ENCODE measurements at regions not wholly inside any gene's neighbourhood (a gene's known extent, or its start where the extent isn't known, plus 50 kb on each side); places are given as distances from the start of the nearest gene placed in this dataset.
"Not testable (repeated sequence)": the region's sequence is repeated elsewhere in the genome, so short reads cannot be mapped to it uniquely, and the experiment has no call there.

DNA sequence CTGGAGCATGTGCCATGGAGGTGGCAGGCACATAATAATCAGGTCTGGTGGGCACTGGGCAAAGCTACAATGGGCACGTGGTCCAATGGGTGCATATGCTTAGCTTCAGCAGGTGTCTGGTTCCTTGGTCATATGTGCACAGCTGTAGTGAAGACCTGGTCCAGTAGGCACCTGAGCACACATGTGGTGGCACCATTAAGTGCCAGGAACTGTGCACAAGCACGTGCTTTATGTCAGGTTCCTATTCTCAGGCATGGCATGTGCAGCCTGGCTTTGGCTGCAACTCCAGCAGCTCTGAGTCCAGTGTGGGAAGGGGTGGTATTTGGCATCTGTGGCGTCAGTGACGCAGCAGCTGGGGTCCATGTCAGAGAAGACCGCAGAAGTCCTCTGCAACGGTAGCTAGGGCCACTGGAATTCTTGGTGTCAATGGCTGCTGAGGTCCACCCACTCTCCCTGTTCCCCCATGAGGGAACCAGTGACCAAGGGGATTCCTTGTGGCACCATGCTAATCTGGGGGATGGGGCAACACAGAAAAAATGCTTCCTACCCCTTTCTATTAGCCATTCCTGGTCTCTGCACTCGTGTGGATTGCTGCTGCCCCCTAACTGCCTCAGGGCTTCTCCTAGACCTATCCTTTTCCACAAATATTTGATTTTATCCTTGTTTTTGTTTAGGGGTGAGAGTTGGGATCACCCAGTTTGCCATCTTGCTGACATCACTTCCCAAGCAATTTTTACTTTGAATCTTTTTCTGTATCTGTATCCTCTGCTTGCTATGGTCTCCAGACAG, 262.9 kb upstream of the MAP2 start:
- Histone ChIP-seq H3K4me1 (ENCODE audit: control insufficient read depth in 2 of 2, insufficient read depth in 2 of 2, low read length in 2 of 2) (no peaks in the 10 kb centered on the region), H3K27ac (ENCODE audit: low read depth in 2 of 2, low read length in 2 of 2) (no peak overlapping the region), H3K9ac (ENCODE audit: low read depth in 1 of 2, low read length in 2 of 2) (no peak overlapping the region), H3K9me3 (ENCODE audit: control insufficient read depth in 2 of 2, low read length in 2 of 2) (no peaks in the 10 kb centered on the region), H3K36me3 (ENCODE audit: control insufficient read depth in 2 of 2, insufficient read depth in 2 of 2, low read length in 2 of 2) (no peaks in the 10 kb centered on the region), H3K27me3 (ENCODE audit: control insufficient read depth in 2 of 2, insufficient read depth in 2 of 2, low read length in 2 of 2) (no peaks in the 10 kb centered on the region), H3K4me3 (ENCODE audit: low read length in 2 of 2) (no peak overlapping the region)

DNA sequence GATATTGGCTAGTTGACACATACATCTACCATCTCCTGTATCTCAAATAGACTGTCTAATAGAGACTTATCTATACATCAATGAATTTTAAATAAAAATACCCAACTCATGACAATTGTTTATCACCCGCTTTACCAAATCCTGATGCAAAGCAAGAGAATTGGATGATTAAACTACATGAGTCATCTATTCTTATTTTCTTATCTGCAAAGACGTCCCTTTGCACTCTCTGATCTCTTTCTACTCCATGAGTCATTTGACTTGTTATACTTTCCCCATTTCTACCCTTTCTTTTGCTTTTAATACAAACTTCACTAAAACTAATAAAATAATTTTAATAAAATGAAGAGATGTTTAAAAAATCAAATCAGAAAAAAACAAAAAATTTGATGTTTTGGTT, 261.7 kb upstream of the MAP2 start:
- Histone ChIP-seq H3K9ac (ENCODE audit: low read depth in 1 of 2, low read length in 2 of 2) (no peak overlapping the region), H3K9me3 (ENCODE audit: control insufficient read depth in 2 of 2, low read length in 2 of 2) (no peaks in the 10 kb centered on the region), H3K27ac (ENCODE audit: low read depth in 2 of 2, low read length in 2 of 2) (no peak overlapping the region), H3K27me3 (ENCODE audit: control insufficient read depth in 2 of 2, insufficient read depth in 2 of 2, low read length in 2 of 2) (no peaks in the 10 kb centered on the region), H3K36me3 (ENCODE audit: control insufficient read depth in 2 of 2, insufficient read depth in 2 of 2, low read length in 2 of 2) (no peaks in the 10 kb centered on the region), H3K4me1 (ENCODE audit: control insufficient read depth in 2 of 2, insufficient read depth in 2 of 2, low read length in 2 of 2) (no peaks in the 10 kb centered on the region), H3K4me3 (ENCODE audit: low read length in 2 of 2) (no peak overlapping the region)

DNA sequence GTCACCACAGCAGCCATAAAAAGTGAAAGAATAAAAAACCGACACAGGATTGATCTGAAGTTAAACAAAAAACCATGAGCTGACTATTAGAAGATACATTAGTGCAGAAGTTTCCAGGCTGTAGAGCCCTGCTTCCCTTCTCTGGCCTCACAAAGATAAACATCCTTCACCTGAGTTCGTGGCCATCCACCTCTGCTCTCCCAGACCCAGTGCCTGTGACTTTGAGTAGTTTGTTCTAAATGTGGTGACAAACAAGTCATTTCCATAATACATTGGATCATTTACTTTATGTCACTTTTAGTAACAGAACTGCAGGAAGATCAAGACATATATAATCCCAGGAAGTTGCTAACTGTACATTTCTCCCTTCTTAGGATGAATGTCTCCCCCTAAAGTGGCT, 241.9 kb upstream of the MAP2 start:
- Histone ChIP-seq H3K27ac (ENCODE audit: low read depth in 2 of 2, low read length in 2 of 2) (no peak overlapping the region), H3K27me3 (ENCODE audit: control insufficient read depth in 2 of 2, insufficient read depth in 2 of 2, low read length in 2 of 2) (no peaks in the 10 kb centered on the region), H3K9ac (ENCODE audit: low read depth in 1 of 2, low read length in 2 of 2) (no peak overlapping the region), H3K9me3 (ENCODE audit: control insufficient read depth in 2 of 2, low read length in 2 of 2) (no peaks in the 10 kb centered on the region), H3K36me3 (ENCODE audit: control insufficient read depth in 2 of 2, insufficient read depth in 2 of 2, low read length in 2 of 2) (no peaks in the 10 kb centered on the region), H3K4me1 (ENCODE audit: control insufficient read depth in 2 of 2, insufficient read depth in 2 of 2, low read length in 2 of 2) (no peaks in the 10 kb centered on the region), H3K4me3 (ENCODE audit: low read length in 2 of 2) (no peak overlapping the region)

DNA sequence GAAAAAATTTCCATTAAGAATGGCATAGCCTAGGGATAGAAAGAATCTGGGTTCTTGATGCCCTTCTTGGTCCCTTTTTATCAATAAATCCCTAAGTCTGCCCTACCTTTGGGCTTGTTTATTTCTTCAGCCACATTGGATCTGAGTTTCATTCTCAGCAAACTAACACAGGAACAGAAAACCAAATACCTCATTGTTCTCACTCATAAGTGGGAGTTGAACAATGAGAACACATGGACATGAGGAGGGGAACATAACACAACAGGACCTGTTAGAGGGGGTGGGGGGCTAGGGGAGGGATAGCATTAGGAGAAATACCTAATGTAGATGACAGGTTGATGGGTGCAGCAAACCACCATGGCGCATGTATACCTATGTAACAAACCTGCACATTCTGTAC, 237.0 kb upstream of the MAP2 start:
- H3K4me1 ChIP-seq (ENCODE audit: control insufficient read depth in 2 of 2, insufficient read depth in 2 of 2, low read length in 2 of 2); H3K36me3 ChIP-seq (ENCODE audit: control insufficient read depth in 2 of 2, insufficient read depth in 2 of 2, low read length in 2 of 2); H3K9me3 ChIP-seq (ENCODE audit: control insufficient read depth in 2 of 2, low read length in 2 of 2); H3K9ac ChIP-seq (ENCODE audit: low read depth in 1 of 2, low read length in 2 of 2); H3K27me3 ChIP-seq (ENCODE audit: control insufficient read depth in 2 of 2, insufficient read depth in 2 of 2, low read length in 2 of 2); H3K4me3 ChIP-seq (ENCODE audit: low read length in 2 of 2); H3K27ac ChIP-seq (ENCODE audit: low read depth in 2 of 2, low read length in 2 of 2): not testable (repeated sequence)

DNA sequence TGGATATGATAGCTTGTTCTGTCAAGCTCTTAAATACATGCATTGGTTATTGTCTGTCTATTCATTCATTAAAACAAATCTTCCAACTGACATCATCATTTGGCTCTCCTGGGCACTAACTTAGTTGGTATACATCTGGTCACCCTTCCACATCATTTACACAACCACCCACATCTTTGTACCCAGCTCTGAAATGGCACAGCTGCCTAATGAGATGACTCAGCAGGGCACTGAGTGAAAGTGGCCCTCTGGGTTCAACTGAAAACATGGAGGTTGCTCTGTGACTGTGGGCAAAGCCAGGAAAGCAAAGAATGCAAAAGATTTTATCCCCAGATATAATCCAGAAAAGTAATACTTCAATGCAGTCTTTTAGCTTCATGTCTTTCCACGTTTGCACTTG, 234.0 kb upstream of the MAP2 start:
- Histone ChIP-seq H3K4me1 (ENCODE audit: control insufficient read depth in 2 of 2, insufficient read depth in 2 of 2, low read length in 2 of 2) (no peaks in the 10 kb centered on the region), H3K27me3 (ENCODE audit: control insufficient read depth in 2 of 2, insufficient read depth in 2 of 2, low read length in 2 of 2) (no peaks in the 10 kb centered on the region), H3K27ac (ENCODE audit: low read depth in 2 of 2, low read length in 2 of 2) (no peak overlapping the region), H3K4me3 (ENCODE audit: low read length in 2 of 2) (no peak overlapping the region), H3K36me3 (ENCODE audit: control insufficient read depth in 2 of 2, insufficient read depth in 2 of 2, low read length in 2 of 2) (no peaks in the 10 kb centered on the region), H3K9ac (ENCODE audit: low read depth in 1 of 2, low read length in 2 of 2) (no peak overlapping the region), H3K9me3 (ENCODE audit: control insufficient read depth in 2 of 2, low read length in 2 of 2) (no peaks in the 10 kb centered on the region)

DNA sequence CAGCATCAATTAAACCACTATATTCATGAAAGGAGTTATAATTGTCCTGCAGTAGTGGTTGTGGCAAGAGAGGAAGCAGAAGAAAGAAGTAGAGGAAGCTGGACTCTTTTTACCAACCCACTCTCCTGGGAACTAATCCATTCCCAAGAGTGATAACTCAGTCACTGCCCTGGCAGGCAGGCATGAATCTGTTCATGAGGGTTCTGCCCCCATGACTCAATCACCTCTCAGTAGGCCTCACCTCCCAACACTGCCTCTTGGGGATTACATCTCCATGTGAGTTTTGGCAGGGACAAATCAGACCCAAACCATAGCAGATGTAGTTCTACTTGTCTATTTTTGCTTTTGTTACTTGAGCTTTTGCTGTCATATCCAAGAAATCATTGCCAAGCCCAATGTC, 232.7 kb upstream of the MAP2 start:
- H3K27me3 ChIP-seq (ENCODE audit: control insufficient read depth in 2 of 2, insufficient read depth in 2 of 2, low read length in 2 of 2): no peaks in the 10 kb centered on the region
- H3K27ac ChIP-seq (ENCODE audit: low read depth in 2 of 2, low read length in 2 of 2): no peak overlapping the region
- no peaks in the 10 kb centered on the region for H3K36me3 ChIP-seq (ENCODE audit: control insufficient read depth in 2 of 2, insufficient read depth in 2 of 2, low read length in 2 of 2)
- no peaks in the 10 kb centered on the region for H3K9me3 ChIP-seq (ENCODE audit: control insufficient read depth in 2 of 2, low read length in 2 of 2)
- H3K4me3 ChIP-seq (ENCODE audit: low read length in 2 of 2): no peak overlapping the region
- H3K9ac ChIP-seq (ENCODE audit: low read depth in 1 of 2, low read length in 2 of 2): no peak overlapping the region
- no peaks in the 10 kb centered on the region for H3K4me1 ChIP-seq (ENCODE audit: control insufficient read depth in 2 of 2, insufficient read depth in 2 of 2, low read length in 2 of 2)

DNA sequence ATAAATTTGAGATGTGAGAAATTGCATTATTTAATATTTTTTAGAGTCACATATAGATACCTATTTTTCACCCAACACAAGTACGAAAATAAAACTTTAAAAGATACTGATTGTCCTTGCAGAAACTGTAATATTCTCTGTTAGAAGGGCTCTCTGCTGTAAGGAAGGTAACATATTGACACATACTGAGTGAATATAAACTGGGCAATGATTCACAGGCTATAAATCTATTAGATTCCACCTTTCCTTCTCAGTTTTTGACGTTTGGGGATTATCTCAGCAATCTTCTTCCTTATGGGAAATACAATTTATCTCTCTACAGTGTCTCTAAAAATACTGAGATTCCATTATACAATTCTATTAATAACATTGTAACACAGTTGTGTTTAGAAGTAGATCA, 229.1 kb upstream of the MAP2 start:
- no peaks in the 10 kb centered on the region for H3K4me1 ChIP-seq (ENCODE audit: control insufficient read depth in 2 of 2, insufficient read depth in 2 of 2, low read length in 2 of 2)

DNA sequence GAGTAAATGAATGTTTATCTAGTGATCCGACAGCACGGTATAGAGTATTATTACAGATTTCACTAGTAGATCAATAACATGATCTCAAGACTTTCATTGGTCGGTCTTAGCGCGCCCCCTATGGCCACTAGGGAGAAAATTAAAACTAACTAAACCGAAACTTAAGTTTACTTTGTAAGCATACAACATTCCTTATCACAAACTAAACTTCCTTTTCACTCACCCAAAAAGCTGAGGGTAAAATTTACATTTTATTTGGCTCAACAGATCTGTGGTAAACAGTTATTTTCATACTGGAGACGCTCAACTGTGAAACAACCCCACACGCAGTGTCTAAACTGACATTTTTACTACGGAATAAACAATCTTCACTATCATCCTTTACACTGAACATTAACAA, 215.6 kb upstream of the MAP2 start:
- H3K9ac ChIP-seq (ENCODE audit: low read depth in 1 of 2, low read length in 2 of 2): no peak overlapping the region
- no peaks in the 10 kb centered on the region for H3K9me3 ChIP-seq (ENCODE audit: control insufficient read depth in 2 of 2, low read length in 2 of 2)
- no peaks in the 10 kb centered on the region for H3K36me3 ChIP-seq (ENCODE audit: control insufficient read depth in 2 of 2, insufficient read depth in 2 of 2, low read length in 2 of 2)
- H3K4me1 ChIP-seq (ENCODE audit: control insufficient read depth in 2 of 2, insufficient read depth in 2 of 2, low read length in 2 of 2): peaks cover 0 to 5% of the 10 kb centered on the region in 2 donors
- peak overlapping the region; percentile 57 to 64 for H3K4me3 ChIP-seq (ENCODE audit: low read length in 2 of 2)
- no peak overlapping the region for H3K27ac ChIP-seq (ENCODE audit: low read depth in 2 of 2, low read length in 2 of 2)
- H3K27me3 ChIP-seq (ENCODE audit: control insufficient read depth in 2 of 2, insufficient read depth in 2 of 2, low read length in 2 of 2): no peaks in the 10 kb centered on the region

More for the DNA sequence above, 229.1 kb upstream of the MAP2 start:
- no peaks in the 10 kb centered on the region for H3K27me3 ChIP-seq (ENCODE audit: control insufficient read depth in 2 of 2, insufficient read depth in 2 of 2, low read length in 2 of 2)
- H3K36me3 ChIP-seq (ENCODE audit: control insufficient read depth in 2 of 2, insufficient read depth in 2 of 2, low read length in 2 of 2): no peaks in the 10 kb centered on the region
- no peak overlapping the region for H3K4me3 ChIP-seq (ENCODE audit: low read length in 2 of 2)
- H3K9me3 ChIP-seq (ENCODE audit: control insufficient read depth in 2 of 2, low read length in 2 of 2): no peaks in the 10 kb centered on the region
- H3K9ac ChIP-seq (ENCODE audit: low read depth in 1 of 2, low read length in 2 of 2): no peak overlapping the region
- no peak overlapping the region for H3K27ac ChIP-seq (ENCODE audit: low read depth in 2 of 2, low read length in 2 of 2)

DNA sequence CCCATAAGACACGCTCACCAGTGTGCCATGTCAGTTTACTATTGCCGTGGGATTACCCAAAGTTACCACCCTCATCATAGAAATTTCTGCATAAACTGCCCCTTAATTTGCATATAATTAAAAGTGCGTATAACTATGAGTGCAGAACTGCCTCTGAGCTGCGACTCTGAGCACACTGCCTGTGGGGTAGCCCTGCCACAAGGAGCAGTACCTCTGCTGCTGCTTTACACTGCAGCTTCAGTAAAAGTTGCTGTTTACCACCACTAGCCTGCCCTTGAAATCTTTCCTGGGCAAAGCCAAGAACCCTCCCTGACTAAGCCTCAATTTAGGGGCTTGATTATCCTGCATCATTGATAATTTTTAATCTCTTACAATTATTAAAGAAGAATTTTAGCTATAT, 213.9 kb upstream of the MAP2 start:
- no peak overlapping the region for H3K27ac ChIP-seq (ENCODE audit: low read depth in 2 of 2, low read length in 2 of 2)
- H3K9ac ChIP-seq (ENCODE audit: low read depth in 1 of 2, low read length in 2 of 2): no peak overlapping the region
- no peaks in the 10 kb centered on the region for H3K9me3 ChIP-seq (ENCODE audit: control insufficient read depth in 2 of 2, low read length in 2 of 2)
- no peaks in the 10 kb centered on the region for H3K27me3 ChIP-seq (ENCODE audit: control insufficient read depth in 2 of 2, insufficient read depth in 2 of 2, low read length in 2 of 2)
- H3K36me3 ChIP-seq (ENCODE audit: control insufficient read depth in 2 of 2, insufficient read depth in 2 of 2, low read length in 2 of 2): no peaks in the 10 kb centered on the region
- H3K4me3 ChIP-seq (ENCODE audit: low read length in 2 of 2): no peak overlapping the region
- peaks cover 0 to 5% of the 10 kb centered on the region in 2 donors for H3K4me1 ChIP-seq (ENCODE audit: control insufficient read depth in 2 of 2, insufficient read depth in 2 of 2, low read length in 2 of 2)

DNA sequence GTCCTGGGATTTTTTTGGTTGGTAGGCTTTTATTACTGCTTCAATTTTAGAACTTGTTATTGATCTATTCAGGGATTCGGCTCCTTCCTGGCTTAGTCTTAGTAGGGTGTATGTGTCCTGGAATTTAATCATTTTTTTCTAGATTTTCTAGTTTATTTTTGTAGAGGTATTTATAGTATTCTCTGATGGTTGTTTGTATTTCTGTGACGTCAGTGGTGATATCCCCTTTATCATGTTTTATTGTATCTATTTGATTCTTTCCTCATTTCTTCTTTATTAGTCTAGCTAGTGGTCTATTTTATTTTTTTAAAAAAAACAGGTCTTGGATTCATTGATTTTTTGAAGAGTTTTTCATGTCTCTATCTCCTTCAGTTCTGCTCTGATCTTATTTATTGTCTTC, 193.3 kb upstream of the MAP2 start:
- H3K9me3 ChIP-seq (ENCODE audit: control insufficient read depth in 2 of 2, low read length in 2 of 2): no peaks in the 10 kb centered on the region
- no peak overlapping the region for H3K9ac ChIP-seq (ENCODE audit: low read depth in 1 of 2, low read length in 2 of 2)
- H3K36me3 ChIP-seq (ENCODE audit: control insufficient read depth in 2 of 2, insufficient read depth in 2 of 2, low read length in 2 of 2): no peaks in the 10 kb centered on the region
- no peaks in the 10 kb centered on the region for H3K4me1 ChIP-seq (ENCODE audit: control insufficient read depth in 2 of 2, insufficient read depth in 2 of 2, low read length in 2 of 2)
- H3K27ac ChIP-seq (ENCODE audit: low read depth in 2 of 2, low read length in 2 of 2): no peak overlapping the region
- no peaks in the 10 kb centered on the region for H3K27me3 ChIP-seq (ENCODE audit: control insufficient read depth in 2 of 2, insufficient read depth in 2 of 2, low read length in 2 of 2)
- H3K4me3 ChIP-seq (ENCODE audit: low read length in 2 of 2): no peak overlapping the region

DNA sequence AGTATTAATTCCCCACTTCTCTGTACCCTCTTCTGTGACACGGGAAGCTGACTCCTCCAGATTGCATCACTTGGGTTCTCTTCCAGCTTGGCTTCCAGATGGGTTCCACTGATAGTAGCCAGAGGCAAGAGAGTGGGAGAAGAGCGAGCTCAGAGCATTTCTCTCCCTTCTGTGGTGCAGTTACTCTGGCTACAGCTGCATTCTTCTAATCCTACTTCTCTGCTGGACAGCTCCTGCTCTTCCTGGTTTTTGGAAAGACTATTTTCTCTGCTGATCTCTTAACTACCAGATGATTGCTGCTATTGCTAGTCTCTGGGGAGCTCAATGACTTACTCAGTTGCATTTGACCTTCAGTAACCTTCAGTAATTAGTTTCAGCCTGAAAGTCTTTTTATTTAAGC, 187.5 kb upstream of the MAP2 start:
- Histone ChIP-seq H3K4me3 (ENCODE audit: low read length in 2 of 2) (no peak overlapping the region), H3K36me3 (ENCODE audit: control insufficient read depth in 2 of 2, insufficient read depth in 2 of 2, low read length in 2 of 2) (no peaks in the 10 kb centered on the region), H3K9ac (ENCODE audit: low read depth in 1 of 2, low read length in 2 of 2) (no peak overlapping the region), H3K27me3 (ENCODE audit: control insufficient read depth in 2 of 2, insufficient read depth in 2 of 2, low read length in 2 of 2) (no peaks in the 10 kb centered on the region), H3K27ac (ENCODE audit: low read depth in 2 of 2, low read length in 2 of 2) (no peak overlapping the region), H3K9me3 (ENCODE audit: control insufficient read depth in 2 of 2, low read length in 2 of 2) (no peaks in the 10 kb centered on the region), H3K4me1 (ENCODE audit: control insufficient read depth in 2 of 2, insufficient read depth in 2 of 2, low read length in 2 of 2) (no peaks in the 10 kb centered on the region)

Data from mucosa of rectum (tissue), 2 donors.